GM12875 (cell line): ENCODE measurements at regions not wholly inside any gene's neighbourhood (a gene's known extent, or its start where the extent isn't known, plus 50 kb on each side); places are given as distances from the start of the nearest gene placed in this dataset.

Experiments
- H3K4me3 ChIP-seq: one replicate; pipeline ENCODE4 v1.5.1; 2011; ENCODE audit warnings: low read depth, low read length, control low read depth
- CTCF ChIP-seq: IDR thresholded peaks from 2 replicates; pipeline ENCODE4 v1.5.1; 2011; ENCODE audit warnings: low read depth, mild to moderate bottlenecking, control low read depth, inconsistent platforms, low read length, moderate library complexity, borderline replicate concordance; ENCODE audit not compliant: insufficient read depth

GRCh38 chr5:92916036-92916435 is 665.0 kb downstream of the NR2F1-AS1 start:
- no peak overlapping the region for H3K4me3 ChIP-seq
- no peak for TF ChIP-seq CTCF

GRCh38 chr5:92912283-92912682 is 668.7 kb downstream of the NR2F1-AS1 start:
- no peak overlapping the region for H3K4me3 ChIP-seq
- no peak for TF ChIP-seq CTCF

- no peak for TF ChIP-seq CTCF
- no peak overlapping the region for H3K4me3 ChIP-seq
Measured at GRCh38 chr5:92911851-92912250, 669.2 kb downstream of the NR2F1-AS1 start.

- H3K4me3 ChIP-seq = no peak overlapping the region
Measured at GRCh38 chr5:92911293-92911692, 669.7 kb downstream of the NR2F1-AS1 start.

GRCh38 chr5:92909602-92909962 is 671.4 kb downstream of the NR2F1-AS1 start:
- TF ChIP-seq CTCF = peak; percentile 34; the same call in 1 of the 2 replicates
- H3K4me3 ChIP-seq = no peak overlapping the region

More at GRCh38 chr5:92911293-92911692, 669.7 kb downstream of the NR2F1-AS1 start:
- TF ChIP-seq CTCF = no peak

GRCh38 chr5:92908952-92909601 is 671.9 kb downstream of the NR2F1-AS1 start:
- H3K4me3 ChIP-seq = no peak overlapping the region
- no peak for TF ChIP-seq CTCF

- TF ChIP-seq CTCF = no peak
- H3K4me3 ChIP-seq = no peak overlapping the region
Measured at GRCh38 chr5:92907938-92908606, 672.9 kb downstream of the NR2F1-AS1 start.
